Loucy (cell line): ENCODE measurements at regions not wholly inside any gene's neighbourhood (a gene's known extent, or its start where the extent isn't known, plus 50 kb on each side); places are given as distances from the start of the nearest gene placed in this dataset.

Source experiments
- H2AFZ ChIP-seq: fragments of 200-600 bp; sonication (generic); 2 replicates; pipeline ENCODE4 v1.6.0; 2016; ENCODE audit warnings: antibody characterized with exemption, mild to moderate bottlenecking, low read length, moderate library complexity
- H3F3A ChIP-seq: fragments of 200-600 bp; 2 replicates; pipeline ENCODE4 v1.6.0; 2016; ENCODE audit warnings: antibody characterized with exemption, low read depth, mild to moderate bottlenecking
- H3K27me3 ChIP-seq: fragments of 200-600 bp; sonication (generic); 2 replicates; pipeline ENCODE4 v1.6.1; 2014; ENCODE audit warnings: low read length, mild to moderate bottlenecking; ENCODE audit not compliant: insufficient read depth, poor library complexity, severe bottlenecking
- H3K36me3 ChIP-seq: fragments of 200-600 bp; sonication (generic); 2 replicates; pipeline ENCODE4 v1.6.1; 2016; ENCODE audit warnings: low read length; ENCODE audit not compliant: insufficient read depth
- H3K4me1 ChIP-seq: fragments of 200-600 bp; sonication (generic); 2 replicates; pipeline ENCODE4 v1.5.1; 2014; ENCODE audit warnings: low read length, mild to moderate bottlenecking; ENCODE audit not compliant: insufficient read depth, poor library complexity, severe bottlenecking
- H3K4me2 ChIP-seq: fragments of 200-600 bp; sonication (generic); 2 replicates; pipeline ENCODE4 v1.6.0; 2014; ENCODE audit warnings: antibody characterized with exemption, low read length, low read depth, mild to moderate bottlenecking; ENCODE audit not compliant: poor library complexity, severe bottlenecking
- H3K4me3 ChIP-seq: fragments of 200-600 bp; sonication (generic); 2 replicates; pipeline ENCODE4 v1.5.1; 2014; ENCODE audit warnings: low read length, mild to moderate bottlenecking, mixed read lengths; ENCODE audit not compliant: poor library complexity, severe bottlenecking
- H3K79me2 ChIP-seq: fragments of 200-600 bp; sonication (generic); 2 replicates; pipeline ENCODE4 v1.6.1; 2014; ENCODE audit warnings: low read length; ENCODE audit not compliant: insufficient read depth
- H3K9ac ChIP-seq: fragments of 200-600 bp; sonication (generic); 2 replicates; pipeline ENCODE4 v1.6.0; 2014; ENCODE audit warnings: mild to moderate bottlenecking, low read depth, low read length, moderate library complexity; ENCODE audit not compliant: poor library complexity, severe bottlenecking
- H3K9me2 ChIP-seq: fragments of 200-600 bp; sonication (generic); replicated peaks from 2 replicates; pipeline ENCODE4 v1.6.1; 2016; ENCODE audit warnings: low read depth, low read length, mixed read lengths
- H3K9me3 ChIP-seq: fragments of 200-600 bp; sonication (generic); 2 replicates; pipeline ENCODE4 v1.6.1; 2014; ENCODE audit warnings: mild to moderate bottlenecking, antibody characterized with exemption, low read length, low read depth; ENCODE audit not compliant: insufficient read depth
- H4K20me1 ChIP-seq: fragments of 200-600 bp; sonication (generic); 2 replicates; pipeline ENCODE4 v1.6.0; 2014; ENCODE audit warnings: antibody characterized with exemption, low read length, mild to moderate bottlenecking; ENCODE audit not compliant: insufficient read depth, poor library complexity, severe bottlenecking
- EZH2phosphoT487 ChIP-seq: fragments of 200-600 bp; IDR thresholded peaks from 2 replicates; pipeline ENCODE4 v1.6.1; 2018; ENCODE audit warnings: antibody characterized with exemption, mild to moderate bottlenecking, moderate library complexity, borderline replicate concordance
- TF ChIP-seq, protein P1 (sequence below): fragments of 200-600 bp; sonication (generic); conservative IDR thresholded peaks from 2 replicates; pipeline ENCODE4 v1.5.1; 2014; ENCODE audit warnings: mild to moderate bottlenecking, antibody characterized with exemption, low read length

DNA sequence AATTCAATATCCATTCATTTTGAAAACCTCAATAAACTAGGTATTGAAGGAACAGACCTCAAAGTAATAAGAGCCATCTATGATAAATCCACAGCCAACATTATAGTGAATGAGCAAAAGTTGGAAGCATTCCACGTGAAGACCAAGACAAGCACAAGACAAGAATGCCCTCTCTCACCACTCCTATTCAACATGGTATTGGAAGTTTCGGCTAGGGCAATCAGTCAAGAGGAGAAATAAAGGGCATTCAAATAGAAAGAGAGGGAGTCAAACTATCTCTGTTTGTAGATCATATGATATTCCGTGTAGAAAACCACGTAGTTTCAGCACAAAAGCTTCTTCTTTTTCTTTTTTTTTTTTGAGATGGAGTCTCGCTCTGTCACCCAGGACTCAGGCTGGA lies 550.3 kb downstream of the FSCB start:
- Histone ChIP-seq H3K9ac (no peak overlapping the region), H3K9me2 (no peaks in the 10 kb centered on the region), H2AFZ (no peak overlapping the region), H3K9me3 (no peaks in the 10 kb centered on the region), H3K27me3 (no peaks in the 10 kb centered on the region), H3K4me1 (no peaks in the 10 kb centered on the region), H3K36me3 (no peaks in the 10 kb centered on the region), H3K4me3 (no peak overlapping the region), H3K79me2 (no peaks in the 10 kb centered on the region), H3K4me2 (no peak overlapping the region), H4K20me1 (no peaks in the 10 kb centered on the region), H3F3A (no peaks in the 10 kb centered on the region)
- no peak for TF ChIP-seq EZH2phosphoT487
- TF ChIP-seq, protein P1, sequence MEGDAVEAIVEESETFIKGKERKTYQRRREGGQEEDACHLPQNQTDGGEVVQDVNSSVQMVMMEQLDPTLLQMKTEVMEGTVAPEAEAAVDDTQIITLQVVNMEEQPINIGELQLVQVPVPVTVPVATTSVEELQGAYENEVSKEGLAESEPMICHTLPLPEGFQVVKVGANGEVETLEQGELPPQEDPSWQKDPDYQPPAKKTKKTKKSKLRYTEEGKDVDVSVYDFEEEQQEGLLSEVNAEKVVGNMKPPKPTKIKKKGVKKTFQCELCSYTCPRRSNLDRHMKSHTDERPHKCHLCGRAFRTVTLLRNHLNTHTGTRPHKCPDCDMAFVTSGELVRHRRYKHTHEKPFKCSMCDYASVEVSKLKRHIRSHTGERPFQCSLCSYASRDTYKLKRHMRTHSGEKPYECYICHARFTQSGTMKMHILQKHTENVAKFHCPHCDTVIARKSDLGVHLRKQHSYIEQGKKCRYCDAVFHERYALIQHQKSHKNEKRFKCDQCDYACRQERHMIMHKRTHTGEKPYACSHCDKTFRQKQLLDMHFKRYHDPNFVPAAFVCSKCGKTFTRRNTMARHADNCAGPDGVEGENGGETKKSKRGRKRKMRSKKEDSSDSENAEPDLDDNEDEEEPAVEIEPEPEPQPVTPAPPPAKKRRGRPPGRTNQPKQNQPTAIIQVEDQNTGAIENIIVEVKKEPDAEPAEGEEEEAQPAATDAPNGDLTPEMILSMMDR: no peak

DNA sequence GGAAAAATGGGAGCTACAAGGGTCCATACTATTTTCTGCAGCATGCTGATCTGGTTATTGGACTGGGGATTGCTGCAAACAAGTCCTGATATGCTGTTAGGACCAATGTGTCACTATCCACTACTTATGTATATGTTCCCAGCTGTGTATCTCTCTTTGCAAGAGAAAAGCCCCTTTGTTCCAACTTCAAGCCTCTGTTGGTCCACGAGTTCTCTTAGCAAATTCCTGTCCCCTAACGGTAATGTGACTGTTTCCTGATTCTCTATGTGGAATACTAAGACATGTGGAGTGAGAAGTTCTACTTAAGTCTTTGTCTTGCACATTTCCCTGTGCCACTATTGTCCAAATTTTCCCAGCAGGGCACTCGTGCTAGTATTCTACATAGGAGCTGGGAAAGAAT lies 557.7 kb downstream of the FSCB start:
- TF ChIP-seq, protein P1: no peak
- no peak for TF ChIP-seq EZH2phosphoT487
- no peaks in the 10 kb centered on the region for H3K9me3 ChIP-seq
- no peaks in the 10 kb centered on the region for H4K20me1 ChIP-seq
- H3K4me3 ChIP-seq: no peak overlapping the region
- H3K79me2 ChIP-seq: no peaks in the 10 kb centered on the region
- no peaks in the 10 kb centered on the region for H3K9me2 ChIP-seq
- H2AFZ ChIP-seq: no peak overlapping the region
- H3K9ac ChIP-seq: no peak overlapping the region
- H3K36me3 ChIP-seq: no peaks in the 10 kb centered on the region
- H3K4me2 ChIP-seq: no peak overlapping the region
- H3K27me3 ChIP-seq: no peaks in the 10 kb centered on the region
- H3K4me1 ChIP-seq: no peaks in the 10 kb centered on the region
- H3F3A ChIP-seq: no peaks in the 10 kb centered on the region

DNA sequence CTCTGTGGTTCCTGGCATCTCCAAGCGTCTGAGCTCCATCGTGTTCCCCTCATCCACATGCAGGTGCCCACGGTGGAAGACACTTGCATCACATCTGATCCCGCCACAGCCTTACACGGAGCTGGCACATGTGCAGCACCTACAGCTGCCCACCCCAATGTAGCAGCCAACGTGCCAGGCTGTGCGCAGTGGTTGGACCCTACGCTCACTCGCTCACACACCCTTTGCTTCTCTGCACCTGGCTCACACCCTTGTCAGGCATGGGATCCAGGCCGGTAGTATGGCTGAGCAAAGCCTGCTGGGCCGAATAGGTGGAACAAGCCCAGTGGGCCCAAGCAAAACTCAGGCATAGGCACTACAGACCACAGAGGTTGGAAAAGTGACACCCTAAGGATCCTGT lies 567.2 kb downstream of the FSCB start:
- no peaks in the 10 kb centered on the region for H3K4me1 ChIP-seq

More for the DNA sequence above, 567.2 kb downstream of the FSCB start:
- Histone ChIP-seq H3K4me3 (no peak overlapping the region), H3K36me3 (no peaks in the 10 kb centered on the region), H3K9ac (no peak overlapping the region), H2AFZ (no peak overlapping the region), H3K79me2 (no peaks in the 10 kb centered on the region), H4K20me1 (no peaks in the 10 kb centered on the region), H3K4me2 (no peak overlapping the region), H3K9me3 (no peaks in the 10 kb centered on the region), H3F3A (no peaks in the 10 kb centered on the region), H3K27me3 (no peaks in the 10 kb centered on the region), H3K9me2 (no peaks in the 10 kb centered on the region)
- no peak for TF ChIP-seq EZH2phosphoT487
- TF ChIP-seq, protein P1: no peak
